ENCODE measurements at regions not wholly inside any gene's neighbourhood (a gene's known extent, or its start where the extent isn't known, plus 50 kb on each side); places are given as distances from the start of the nearest gene placed in this dataset.

DNA sequence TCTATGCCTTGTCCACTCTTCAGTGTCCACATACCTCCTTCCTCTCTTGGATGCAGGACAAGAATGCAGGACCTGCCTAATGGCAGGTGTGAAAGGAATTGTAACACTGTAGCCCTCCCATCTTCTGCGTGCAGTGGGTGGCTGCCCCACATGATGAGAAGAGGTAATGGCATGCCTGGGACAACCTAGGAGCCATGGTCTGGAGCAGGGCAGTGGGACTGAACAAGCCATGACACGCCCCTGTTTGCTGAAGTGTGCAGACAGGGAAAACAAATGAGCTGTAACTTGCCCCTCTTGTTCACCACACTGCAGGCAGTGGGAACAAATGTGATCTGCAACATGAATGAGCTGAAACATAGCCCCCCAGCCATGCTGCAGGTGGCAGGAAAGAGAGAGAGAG is 192.2 kb downstream of the PCDH17 start:
- TF ChIP-seq, protein P1, sequence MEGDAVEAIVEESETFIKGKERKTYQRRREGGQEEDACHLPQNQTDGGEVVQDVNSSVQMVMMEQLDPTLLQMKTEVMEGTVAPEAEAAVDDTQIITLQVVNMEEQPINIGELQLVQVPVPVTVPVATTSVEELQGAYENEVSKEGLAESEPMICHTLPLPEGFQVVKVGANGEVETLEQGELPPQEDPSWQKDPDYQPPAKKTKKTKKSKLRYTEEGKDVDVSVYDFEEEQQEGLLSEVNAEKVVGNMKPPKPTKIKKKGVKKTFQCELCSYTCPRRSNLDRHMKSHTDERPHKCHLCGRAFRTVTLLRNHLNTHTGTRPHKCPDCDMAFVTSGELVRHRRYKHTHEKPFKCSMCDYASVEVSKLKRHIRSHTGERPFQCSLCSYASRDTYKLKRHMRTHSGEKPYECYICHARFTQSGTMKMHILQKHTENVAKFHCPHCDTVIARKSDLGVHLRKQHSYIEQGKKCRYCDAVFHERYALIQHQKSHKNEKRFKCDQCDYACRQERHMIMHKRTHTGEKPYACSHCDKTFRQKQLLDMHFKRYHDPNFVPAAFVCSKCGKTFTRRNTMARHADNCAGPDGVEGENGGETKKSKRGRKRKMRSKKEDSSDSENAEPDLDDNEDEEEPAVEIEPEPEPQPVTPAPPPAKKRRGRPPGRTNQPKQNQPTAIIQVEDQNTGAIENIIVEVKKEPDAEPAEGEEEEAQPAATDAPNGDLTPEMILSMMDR (IDR thresholded peaks at IDR 0.05; ENCODE audit: control extremely low read depth, extremely low read depth, low read depth, missing control alignments) = no peak
- no peak for DNase-seq (ENCODE audit: extremely low spot score)
- POLR2A ChIA-PET = no interaction called here
- CTCF ChIA-PET = interaction anchor here (1.5 kb wide), 1 partner anchor 10 kb away, joined by 7 read pairs; no protein-coding TSS in a partner anchor

GRCh38 chr13:57824121-57824520 is 192.6 kb downstream of the PCDH17 start:
- POLR2A ChIA-PET = no interaction called here

DNA sequence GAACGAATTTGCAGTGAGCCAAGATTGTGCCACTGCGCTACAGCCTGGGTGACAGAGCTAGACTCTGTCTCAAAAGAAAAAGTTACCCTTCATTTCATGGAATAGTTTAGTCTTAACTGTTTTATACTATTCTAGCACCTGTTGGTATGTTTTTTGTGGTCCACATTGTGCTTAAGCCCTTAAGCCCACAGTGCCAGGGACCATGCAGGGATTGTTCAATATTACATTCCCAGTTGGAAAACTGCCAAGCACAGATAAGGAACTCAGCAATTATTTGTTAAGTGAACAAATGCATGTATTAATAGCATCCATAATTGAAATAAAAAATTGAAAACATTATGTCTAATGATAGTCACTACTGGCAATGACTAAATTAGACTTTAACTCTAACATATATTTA is 193.5 kb downstream of the PCDH17 start:
- POLR2A ChIA-PET = no interaction called here
- TF ChIP-seq, protein P1 (IDR thresholded peaks at IDR 0.05; ENCODE audit: control extremely low read depth, extremely low read depth, low read depth, missing control alignments) = no peak
- no peak for DNase-seq (ENCODE audit: extremely low spot score)
- CTCF ChIA-PET = no interaction called here

More at GRCh38 chr13:57824121-57824520, 192.6 kb downstream of the PCDH17 start:
- CTCF ChIA-PET = no interaction called here
- no peak for DNase-seq (ENCODE audit: extremely low spot score)
- TF ChIP-seq, protein P1 (IDR thresholded peaks at IDR 0.05; ENCODE audit: control extremely low read depth, extremely low read depth, low read depth, missing control alignments) = no peak

DNA sequence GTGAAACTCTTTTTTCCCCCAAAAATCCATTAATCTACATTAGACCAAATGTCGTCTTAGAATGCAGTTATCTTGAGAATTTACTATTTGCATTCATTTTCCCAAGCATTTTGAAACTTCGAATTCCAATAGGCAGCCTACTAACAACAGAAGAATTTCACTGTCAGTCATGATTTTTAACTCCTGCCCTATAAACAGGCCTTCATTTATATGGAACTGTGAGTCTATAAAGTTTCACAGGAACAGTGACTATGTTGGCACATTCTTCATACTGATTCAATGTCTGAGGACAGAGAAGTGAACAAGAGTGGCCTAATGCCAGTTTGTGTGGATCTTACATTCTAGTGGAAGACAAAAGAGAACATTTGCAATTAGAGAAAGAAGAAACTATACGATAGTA is 198.0 kb downstream of the PCDH17 start:
- no peak for DNase-seq (ENCODE audit: extremely low spot score)
- POLR2A ChIA-PET = no interaction called here
- TF ChIP-seq, protein P1 (IDR thresholded peaks at IDR 0.05; ENCODE audit: control extremely low read depth, extremely low read depth, low read depth, missing control alignments) = no peak
- CTCF ChIA-PET = no interaction called here

DNA sequence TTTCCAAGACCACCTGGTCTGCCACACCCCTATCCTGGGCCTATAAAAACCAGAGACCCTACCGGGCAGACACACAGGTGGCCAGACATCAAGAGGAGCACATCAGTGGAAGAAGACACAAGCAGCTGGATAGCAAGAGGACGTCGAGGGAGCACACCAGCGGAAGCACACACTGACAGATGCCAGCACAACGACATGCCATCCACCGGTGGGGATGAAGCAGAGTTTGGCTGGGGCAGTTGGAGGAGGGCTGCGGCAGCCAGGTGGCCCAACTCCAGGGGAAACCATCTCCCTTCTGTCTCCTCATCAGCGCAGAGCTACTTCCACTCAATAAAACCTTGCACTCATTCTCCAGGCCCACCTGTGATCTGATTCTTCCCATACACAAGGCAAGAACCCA is 200.6 kb downstream of the PCDH17 start:
- ChIA-PET CTCF (interaction anchor here (1.3 kb wide), 1 partner anchor 18 kb away, joined by 3 read pairs; no protein-coding TSS in a partner anchor), POLR2A (no interaction called here)
- TF ChIP-seq, protein P1 (IDR thresholded peaks at IDR 0.05; ENCODE audit: control extremely low read depth, extremely low read depth, low read depth, missing control alignments) = no peak
- DNase-seq (ENCODE audit: extremely low spot score) = no peak

- CTCF ChIA-PET = interaction anchor here (1.4 kb wide), 1 partner anchor 23 kb away, joined by 3 read pairs; no protein-coding TSS in a partner anchor
- POLR2A ChIA-PET = no interaction called here
- DNase-seq (ENCODE audit: extremely low spot score) = no peak
- TF ChIP-seq, protein P1 (IDR thresholded peaks at IDR 0.05; ENCODE audit: control extremely low read depth, extremely low read depth, low read depth, missing control alignments) = no peak
Measured at GRCh38 chr13:57837801-57838200, 206.3 kb downstream of the PCDH17 start.

GRCh38 chr13:57843521-57843920 is 212.0 kb downstream of the PCDH17 start:
- TF ChIP-seq, protein P1 (IDR thresholded peaks at IDR 0.05; ENCODE audit: control extremely low read depth, extremely low read depth, low read depth, missing control alignments) = no peak
- ChIA-PET CTCF (no interaction called here), POLR2A (no interaction called here)
- no peak for DNase-seq (ENCODE audit: extremely low spot score)
